SK-N-SH (cell line): ENCODE measurements at regions not wholly inside any gene's neighbourhood (a gene's known extent, or its start where the extent isn't known, plus 50 kb on each side); places are given as distances from the start of the nearest gene placed in this dataset.
A peak's percentile ranks its signal among the peaks of the same experiment; 100 is the strongest.

Experiments
- CTCF ChIA-PET: fragments of 300-600, 350-600 bp; formaldehyde crosslinking; extraction: SDS; loops from one replicate; lab custom pipeline; 2021; lab: Yijun Ruan, JAX
- POLR2A ChIA-PET: fragments of 350-600 bp; sonication (Branson Sonifier 250); formaldehyde crosslinking; extraction: SDS; loops from one replicate; lab custom pipeline; 2020; ENCODE audit warnings: antibody characterized with exemption, inconsistent platforms; lab: Yijun Ruan, JAX
- DNase-seq: peaks from one replicate; pipeline ENCODE4 v3.0.0; 2012
- H2AFZ ChIP-seq: fragments of 200-600 bp; sonication (generic); 2 replicates; pipeline ENCODE4 v1.8.1; 2016; ENCODE audit warnings: antibody characterized with exemption, mild to moderate bottlenecking, low read depth
- H3F3A ChIP-seq: fragments of 200-600 bp; sonication (generic); replicated peaks from 2 replicates; pipeline ENCODE3; 2016; ENCODE audit warnings: antibody characterized with exemption, mild to moderate bottlenecking; ENCODE audit not compliant: insufficient read depth
- H3K27ac ChIP-seq, 2 experiments: fragments of 200-500 bp in 1 of 2; fragments of 200-600 bp in 1 of 2; sonication (Bioruptor generic) in 1 of 2; sonication (generic), shearing (Covaris generic) in 1 of 2; 2 replicates each; pipeline versions ENCODE4 v1.5.1 to v1.6.1; 2014 to 2016; ENCODE audit warnings: low read depth in 2 of 2, inconsistent platforms in 1 of 2, low read length in 1 of 2, mild to moderate bottlenecking in 1 of 2, mixed read lengths in 1 of 2
- H3K27me3 ChIP-seq: fragments of 200-600 bp; sonication (generic), shearing (Covaris generic); 2 replicates; pipeline ENCODE4 v1.6.1; 2016; ENCODE audit warnings: mixed run types; ENCODE audit not compliant: insufficient read depth
- H3K36me3 ChIP-seq, 2 experiments: fragments of 200-500 bp in 1 of 2; fragments of 200-600 bp in 1 of 2; sonication (Bioruptor generic) in 1 of 2; sonication (generic) in 1 of 2; replicated peaks in 1 of 2; 2 replicates each; pipeline versions ENCODE3 to v1.5.1; 2014 to 2016; ENCODE audit warnings: low read length in 1 of 2, mild to moderate bottlenecking in 1 of 2; ENCODE audit not compliant: insufficient read depth in 2 of 2, control insufficient read depth in 1 of 2
- H3K4me1 ChIP-seq, 2 experiments: fragments of 200-500 bp in 1 of 2; fragments of 200-600 bp in 1 of 2; sonication (Bioruptor generic) in 1 of 2; sonication (generic), shearing (Covaris generic) in 1 of 2; 2 replicates each; pipeline versions ENCODE4 v1.5.1 to v1.6.1; 2014 to 2016; ENCODE audit warnings: low read depth in 1 of 2, low read length in 1 of 2, mixed run types in 1 of 2; ENCODE audit not compliant: insufficient read depth in 2 of 2, control insufficient read depth in 1 of 2
- H3K4me2 ChIP-seq: fragments of 200-600 bp; sonication (generic), shearing (Covaris generic); 2 replicates; pipeline ENCODE4 v1.6.1; 2017; ENCODE audit warnings: mixed run types
- H3K4me3 ChIP-seq, 2 experiments: fragments of 200-500 bp in 1 of 2; fragments of 200-600 bp in 1 of 2; sonication (Bioruptor generic) in 1 of 2; sonication (generic), shearing (Covaris generic) in 1 of 2; 2 replicates each; pipeline versions ENCODE4 v1.5.1 to v1.8.1; 2014 to 2016; ENCODE audit warnings: low read depth in 2 of 2, inconsistent platforms in 1 of 2, low read length in 1 of 2, mild to moderate bottlenecking in 1 of 2, mixed read lengths in 1 of 2, moderate library complexity in 1 of 2
- H3K79me2 ChIP-seq: fragments of 200-600 bp; sonication (generic); 2 replicates; pipeline ENCODE4 v1.8.1; 2017; ENCODE audit warnings: mild to moderate bottlenecking; ENCODE audit not compliant: insufficient read depth
- H3K9ac ChIP-seq: fragments of 200-600 bp; sonication (generic); 2 replicates; pipeline ENCODE4 v1.6.1; 2017; ENCODE audit warnings: mixed run types
- H3K9me2 ChIP-seq: fragments of 200-600 bp; sonication (generic); 2 replicates; pipeline ENCODE4 v1.6.1; 2017; ENCODE audit warnings: mixed run types
- H3K9me3 ChIP-seq: fragments of 200-600 bp; sonication (generic); 2 replicates; pipeline ENCODE4 v1.6.1; 2017; ENCODE audit warnings: mixed run types, mild to moderate bottlenecking, moderate library complexity
- H4K20me1 ChIP-seq: fragments of 200-600 bp; sonication (generic); 2 replicates; pipeline ENCODE4 v1.6.1; 2017; ENCODE audit warnings: mild to moderate bottlenecking, mixed run types; ENCODE audit not compliant: insufficient read depth
- CHD2 ChIP-seq: fragments of 150-350 bp; IDR thresholded peaks from 2 replicates; pipeline ENCODE4 v1.6.1; 2018; ENCODE audit warnings: low read length; ENCODE audit not compliant: partially characterized antibody
- CTCF ChIP-seq: fragments of 200-600 bp; sonication (generic); IDR thresholded peaks from 2 replicates; pipeline ENCODE4 v1.6.1; 2017; ENCODE audit warnings: antibody characterized with exemption, mild to moderate bottlenecking, moderate library complexity
- EZH2phosphoT487 ChIP-seq: fragments of 200-600 bp; sonication (generic); IDR thresholded peaks from 2 replicates; pipeline ENCODE4 v1.6.1; 2017; ENCODE audit warnings: low read depth, mixed run types, mild to moderate bottlenecking, antibody characterized with exemption, moderate library complexity, borderline replicate concordance
- GABPA ChIP-seq: IDR thresholded peaks from 2 replicates; pipeline ENCODE4 v1.4.0; 2012; ENCODE audit warnings: low read depth, mild to moderate bottlenecking
- MAX ChIP-seq: IDR thresholded peaks from 2 replicates; pipeline ENCODE4 v1.4.0; 2012; ENCODE audit warnings: low read depth
- MEF2A ChIP-seq: IDR thresholded peaks from 2 replicates; pipeline ENCODE4 v1.4.0; 2012; ENCODE audit warnings: low read depth, borderline replicate concordance
- MXI1 ChIP-seq: IDR thresholded peaks from 2 replicates; pipeline ENCODE4 v1.6.1; 2012; ENCODE audit warnings: mild to moderate bottlenecking, low read depth, low read length, improper control_type of control experiment
- NRF1 ChIP-seq: IDR thresholded peaks from 2 replicates; pipeline ENCODE4 v1.6.1; 2012; ENCODE audit warnings: low read depth, mild to moderate bottlenecking, low read length
- POLR2AphosphoS5 ChIP-seq: IDR thresholded peaks from 2 replicates; pipeline ENCODE4 v1.6.1; 2012; ENCODE audit warnings: low read depth, low read length
- RAD21 ChIP-seq: IDR thresholded peaks from 2 replicates; pipeline ENCODE4 v1.6.1; 2012; ENCODE audit warnings: mild to moderate bottlenecking, low read length
- RXRA ChIP-seq: IDR thresholded peaks from 2 replicates; pipeline ENCODE4 v1.4.0; 2012; ENCODE audit warnings: low read depth, mild to moderate bottlenecking, borderline replicate concordance
- SIN3A ChIP-seq: IDR thresholded peaks from 2 replicates; pipeline ENCODE4 v1.6.1; 2012; ENCODE audit warnings: low read depth, mild to moderate bottlenecking, low read length, moderate library complexity, borderline replicate concordance
- SMC3 ChIP-seq: IDR thresholded peaks from 2 replicates; pipeline ENCODE4 v1.6.1; 2012; ENCODE audit warnings: low read depth, low read length, improper control_type of control experiment
- TAF1 ChIP-seq: IDR thresholded peaks from 2 replicates; pipeline ENCODE4 v1.6.1; 2012; ENCODE audit warnings: low read depth, mild to moderate bottlenecking, low read length, moderate library complexity, borderline replicate concordance
- TCF12 ChIP-seq: IDR thresholded peaks from 2 replicates; pipeline ENCODE4 v1.4.0; 2012
- TEAD4 ChIP-seq: IDR thresholded peaks from 2 replicates; pipeline ENCODE4 v1.4.0; 2012; ENCODE audit warnings: mild to moderate bottlenecking, borderline replicate concordance; ENCODE audit not compliant: insufficient read depth
- USF1 ChIP-seq: IDR thresholded peaks from 2 replicates; pipeline ENCODE4 v1.4.0; 2012; ENCODE audit warnings: low read depth, borderline replicate concordance
- YY1 ChIP-seq: IDR thresholded peaks from 2 replicates; pipeline ENCODE4 v1.4.0; 2012; ENCODE audit warnings: low read depth, mild to moderate bottlenecking
- ZBTB33 ChIP-seq: IDR thresholded peaks from 2 replicates; pipeline ENCODE4 v1.4.0; 2012; ENCODE audit warnings: low read depth, borderline replicate concordance
- WGBS: methylation state at CpG from one replicate; pipeline ENCODE4 v1.1.6; 2017; ENCODE audit warnings: low lambda C conversion rate; 5-methylcytosine and 5-hydroxymethylcytosine counted together

- Histone ChIP-seq H3F3A (no peaks in the 10 kb centered on the region), H3K4me2 (no peak overlapping the region), H3K36me3 (no peaks in the 10 kb centered on the region), H3K27ac (no peak overlapping the region), H3K9me2 (no peaks in the 10 kb centered on the region), H3K79me2 (no peaks in the 10 kb centered on the region), H3K4me3 (peak overlapping the region in 1 of 2 experiments; percentile 1; a peak in 1 of 4 replicates), H4K20me1 (no peaks in the 10 kb centered on the region), H3K9ac (no peak overlapping the region), H3K4me1 (no peaks in the 10 kb centered on the region; a peak in 1 of 4 replicates), H3K27me3 (no peaks in the 10 kb centered on the region), H3K9me3 (no peaks in the 10 kb centered on the region), H2AFZ (peak overlapping the region; percentile 75; the same call in 1 of the 2 replicates)
- DNase-seq = peak; percentile 77
- ChIA-PET CTCF (interaction anchor here (0.6 to 4.9 kb wide), 50 partner anchors 9 to 1298 kb away, joined by 3 to 81 read pairs (median 6); partner anchors contain the start of genes CLINT1 and LSM11), POLR2A (interaction anchor here (0.6 kb wide), 1 partner anchor 34 kb away, joined by 3 read pairs; no protein-coding TSS in a partner anchor)
- TF ChIP-seq SIN3A (no peak), GABPA (no peak), CTCF (peak; percentile 91), MXI1 (peak; percentile 53; the same call in 1 of the 2 replicates), EZH2phosphoT487 (no peak), SMC3 (peak; percentile 84), RXRA (no peak), TEAD4 (0 out of 2 replicates have a peak, but pooled peaks have one; percentile 40), MEF2A (no peak), TAF1 (no peak), USF1 (no peak), MAX (0 out of 2 replicates have a peak, but pooled peaks have one; percentile 19), POLR2AphosphoS5 (no peak), RAD21 (peak; percentile 83), TCF12 (no peak), CHD2 (peak; percentile 50), ZBTB33 (no peak), YY1 (no peak), NRF1 (no peak)
- 14% methylated on average over 11 of the region's 11 CpGs for WGBS
Observed at GRCh38 chr5:157948738-157949410, 89.9 kb upstream of the CLINT1 start.
